ENCODE measurements at regions not wholly inside any gene's neighbourhood (a gene's known extent, or its start where the extent isn't known, plus 50 kb on each side); places are given as distances from the start of the nearest gene placed in this dataset.

DNA sequence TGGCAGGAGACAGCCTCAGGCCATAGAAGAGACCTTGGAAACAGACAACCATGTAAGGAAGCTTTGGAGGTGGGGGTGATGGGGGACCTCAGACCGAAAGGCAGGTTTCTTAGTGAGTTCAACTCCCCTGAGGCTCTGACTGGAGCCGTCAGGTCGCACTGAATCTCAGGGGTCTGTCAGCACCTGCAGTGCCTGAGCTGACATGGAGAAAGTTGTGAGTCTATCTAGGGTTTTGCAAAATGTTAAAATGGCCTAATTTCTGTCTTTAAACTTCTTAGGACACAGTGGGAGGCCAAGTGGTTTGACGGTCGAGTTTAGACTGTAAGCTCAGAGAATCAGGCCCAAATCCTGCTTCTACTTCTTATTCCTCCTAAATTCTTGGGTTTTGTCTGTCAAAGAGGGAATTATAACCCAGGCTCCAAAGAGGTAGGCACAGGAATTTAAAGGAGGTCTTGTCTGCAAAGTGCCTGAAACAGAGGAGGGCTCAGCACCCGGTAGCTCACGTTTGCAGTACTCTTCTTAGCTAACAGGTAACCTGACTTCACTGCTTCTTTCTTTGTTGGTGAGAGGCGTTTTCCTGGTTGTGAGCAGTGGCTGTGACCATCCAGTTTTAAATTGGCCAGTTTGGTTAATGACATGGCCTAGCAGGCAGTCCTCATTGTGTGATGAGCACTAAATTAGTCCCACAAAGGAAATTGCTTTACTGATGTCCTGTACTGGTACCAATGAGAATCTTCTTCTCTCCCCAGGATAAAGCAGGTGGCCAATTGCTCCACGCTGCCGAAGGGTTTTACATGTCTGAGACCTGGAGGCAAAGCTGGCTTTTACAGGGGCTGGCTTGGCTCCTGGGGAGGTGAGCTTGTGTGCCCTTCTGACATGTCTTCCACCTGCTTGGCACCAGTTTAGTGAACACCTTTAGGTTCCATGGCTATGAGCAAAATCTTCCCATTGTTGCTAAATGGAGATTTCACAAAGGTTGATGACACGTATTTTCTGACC lies 95.7 kb downstream of the MYCN start:
- intact Hi-C loops (cut with micrococcal nuclease), result no loop called here
- no peaks in the 10 kb centered on the region for H3K4me1 Mint-ChIP-seq (ENCODE audit: low read depth)
- no peak overlapping the region for H3K4me3 Mint-ChIP-seq (ENCODE audit: low read depth)
- H3K36me3 Mint-ChIP-seq (ENCODE audit: low read depth), result no peaks in the 10 kb centered on the region
- no peak for DNase-seq (ENCODE audit: low spot score)
- no peaks in the 10 kb centered on the region for H3K27me3 Mint-ChIP-seq (ENCODE audit: low read depth)
- H3K9me3 Mint-ChIP-seq, result no peaks in the 10 kb centered on the region
- no peak overlapping the region for H3K27ac Mint-ChIP-seq

DNA sequence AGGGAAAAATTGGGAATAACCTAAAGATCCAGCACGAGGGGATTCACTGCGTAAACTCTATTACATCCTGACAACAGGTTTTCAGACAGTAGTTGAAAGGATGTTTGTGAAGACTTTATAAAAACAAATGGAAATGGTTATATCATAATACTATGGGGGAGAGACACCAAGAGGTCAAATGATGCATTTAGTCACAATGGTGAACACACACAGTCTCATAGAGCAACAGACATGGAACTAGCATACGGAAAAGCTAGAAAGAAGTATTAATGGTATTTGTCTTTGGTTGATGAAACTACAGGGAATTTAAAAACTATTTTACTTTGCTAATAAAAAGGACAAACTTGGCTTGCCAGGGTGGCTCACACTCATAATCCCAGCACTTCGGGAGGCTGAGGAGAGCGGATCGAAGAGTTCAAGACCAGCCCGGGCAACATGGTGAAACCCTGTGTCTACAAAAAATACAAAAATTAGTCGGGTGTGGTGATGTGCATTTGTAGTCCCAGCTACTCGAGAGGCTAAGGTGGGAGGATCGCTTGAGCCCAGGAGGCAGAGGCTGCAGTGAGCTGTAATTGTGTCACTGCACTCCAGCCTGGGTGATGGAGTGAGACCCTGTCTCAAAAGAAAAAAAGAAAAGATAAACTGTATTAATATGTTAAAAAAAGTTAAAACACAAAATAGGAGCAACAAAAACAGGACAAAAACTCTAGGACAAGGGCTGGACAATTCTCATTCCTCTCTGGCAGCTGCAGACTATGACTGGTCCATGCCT lies 94.8 kb downstream of the MYCN start:
- no peak for DNase-seq (ENCODE audit: low spot score)
- Mint-ChIP-seq H3K4me3 (ENCODE audit: low read depth) (no peak overlapping the region), H3K4me1 (ENCODE audit: low read depth) (no peaks in the 10 kb centered on the region), H3K36me3 (ENCODE audit: low read depth) (no peaks in the 10 kb centered on the region), H3K9me3 (no peaks in the 10 kb centered on the region), H3K27me3 (ENCODE audit: low read depth) (no peaks in the 10 kb centered on the region), H3K27ac (no peak overlapping the region)
- intact Hi-C loops (cut with micrococcal nuclease), result no loop called here

DNA sequence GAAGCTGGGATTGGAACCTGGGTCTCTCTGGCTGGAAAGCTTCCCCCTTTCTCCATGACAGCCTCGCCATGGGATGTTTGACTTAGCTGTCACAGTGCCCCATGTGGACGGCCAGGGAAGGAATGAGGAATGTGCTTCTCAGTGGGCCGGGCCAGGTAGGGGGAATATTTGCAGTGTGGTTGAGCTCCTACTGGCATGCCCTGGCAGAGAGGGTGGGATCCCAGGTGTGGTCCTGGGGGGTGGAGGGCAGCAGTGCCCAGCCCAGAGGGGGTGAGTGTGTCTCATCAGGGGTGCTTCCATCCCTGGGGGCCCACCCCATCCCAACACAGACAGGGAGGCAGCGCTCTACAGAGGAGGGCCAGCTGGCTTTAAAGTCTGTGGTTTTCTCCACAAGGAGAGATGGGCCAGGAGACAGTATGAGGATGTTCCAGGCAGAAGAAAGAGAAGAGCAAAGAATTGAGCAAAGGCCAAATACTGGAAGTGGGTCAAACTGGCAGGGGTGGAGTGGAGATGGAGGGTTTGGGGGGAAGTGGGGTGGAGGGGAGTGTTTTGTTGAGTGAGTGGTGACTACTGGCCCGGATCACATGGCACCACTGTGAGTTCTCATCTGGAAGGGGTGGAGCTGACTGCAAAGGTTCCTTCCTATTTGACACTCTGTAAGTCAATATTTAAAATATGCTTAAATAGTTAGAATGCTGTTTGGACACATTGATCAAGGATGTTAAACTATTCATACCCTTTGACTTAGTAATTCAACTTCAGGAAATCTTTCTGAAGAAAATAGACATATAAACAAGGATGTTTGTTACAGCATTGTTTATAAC lies 94.0 kb downstream of the MYCN start:
- Mint-ChIP-seq H3K4me3 (ENCODE audit: low read depth) (no peak overlapping the region), H3K36me3 (ENCODE audit: low read depth) (no peaks in the 10 kb centered on the region), H3K4me1 (ENCODE audit: low read depth) (no peaks in the 10 kb centered on the region), H3K27me3 (ENCODE audit: low read depth) (no peaks in the 10 kb centered on the region), H3K9me3 (no peaks in the 10 kb centered on the region), H3K27ac (no peak overlapping the region)
- intact Hi-C loops (cut with micrococcal nuclease), result no loop called here
- DNase-seq (ENCODE audit: low spot score), result no peak

DNA sequence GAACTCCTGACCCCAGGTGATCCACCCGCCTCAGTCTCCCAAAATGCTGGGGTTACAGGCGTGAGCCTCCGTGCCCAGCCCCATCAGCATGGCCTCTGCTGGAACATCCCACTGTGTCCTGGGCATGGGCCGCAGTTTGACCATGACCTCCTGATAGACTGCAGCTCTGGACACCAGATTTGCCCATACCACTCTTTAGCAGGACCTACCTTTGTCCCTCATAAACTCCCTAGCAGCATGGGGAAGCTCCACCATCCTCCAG lies 92.6 kb downstream of the MYCN start:
- no peaks in the 10 kb centered on the region for H3K36me3 Mint-ChIP-seq (ENCODE audit: low read depth)
- no peaks in the 10 kb centered on the region for H3K9me3 Mint-ChIP-seq
- no peak overlapping the region for H3K27ac Mint-ChIP-seq
- no peak overlapping the region for H3K4me3 Mint-ChIP-seq (ENCODE audit: low read depth)
- no peak for DNase-seq (ENCODE audit: low spot score)
- no peaks in the 10 kb centered on the region for H3K4me1 Mint-ChIP-seq (ENCODE audit: low read depth)
- intact Hi-C loops (cut with micrococcal nuclease), result no loop called here
- H3K27me3 Mint-ChIP-seq (ENCODE audit: low read depth), result no peaks in the 10 kb centered on the region

DNA sequence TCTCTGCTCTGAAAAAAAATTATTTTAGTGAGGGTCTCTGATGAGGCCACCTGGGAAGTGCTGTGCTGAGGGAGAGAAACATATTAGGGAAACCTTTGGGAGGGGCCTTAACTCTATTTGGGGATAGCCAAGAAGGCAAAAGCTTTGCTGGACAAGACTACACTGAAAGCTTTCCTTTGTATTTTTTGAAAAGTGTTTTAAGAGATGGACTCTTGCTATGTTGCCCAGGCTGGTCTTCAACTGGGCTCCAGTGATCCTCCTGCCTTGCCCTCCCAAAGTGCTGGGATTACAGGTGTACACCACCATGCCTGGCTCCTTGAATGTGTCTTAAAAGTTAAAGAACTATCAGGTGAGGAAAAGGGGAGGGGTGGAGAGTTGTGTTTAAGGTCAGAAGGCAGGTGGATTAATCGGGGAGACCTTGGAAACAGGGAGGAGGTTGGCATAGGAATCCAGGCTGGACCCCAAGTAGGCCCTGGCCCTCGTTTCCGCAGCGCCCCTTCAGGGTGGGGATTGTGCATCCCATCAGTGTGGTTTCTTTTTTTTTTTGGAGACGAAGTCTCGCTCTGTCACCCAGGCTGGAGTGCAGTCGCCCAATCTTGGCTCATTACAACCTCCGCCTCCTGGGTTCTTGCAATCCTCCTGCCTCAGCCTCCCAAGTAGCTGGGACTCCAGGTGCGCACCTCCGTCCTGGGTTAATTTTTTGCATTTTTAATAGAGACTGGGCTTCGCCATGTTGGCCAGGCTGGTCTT lies 92.1 kb downstream of the MYCN start:
- H3K4me1 Mint-ChIP-seq (ENCODE audit: low read depth), result no peaks in the 10 kb centered on the region
- DNase-seq (ENCODE audit: low spot score), result no peak
- no peak overlapping the region for H3K4me3 Mint-ChIP-seq (ENCODE audit: low read depth)
- H3K36me3 Mint-ChIP-seq (ENCODE audit: low read depth), result no peaks in the 10 kb centered on the region
- no peaks in the 10 kb centered on the region for H3K27me3 Mint-ChIP-seq (ENCODE audit: low read depth)
- H3K9me3 Mint-ChIP-seq, result no peaks in the 10 kb centered on the region
- intact Hi-C loops (cut with micrococcal nuclease), result no loop called here
- H3K27ac Mint-ChIP-seq, result no peak overlapping the region

DNA sequence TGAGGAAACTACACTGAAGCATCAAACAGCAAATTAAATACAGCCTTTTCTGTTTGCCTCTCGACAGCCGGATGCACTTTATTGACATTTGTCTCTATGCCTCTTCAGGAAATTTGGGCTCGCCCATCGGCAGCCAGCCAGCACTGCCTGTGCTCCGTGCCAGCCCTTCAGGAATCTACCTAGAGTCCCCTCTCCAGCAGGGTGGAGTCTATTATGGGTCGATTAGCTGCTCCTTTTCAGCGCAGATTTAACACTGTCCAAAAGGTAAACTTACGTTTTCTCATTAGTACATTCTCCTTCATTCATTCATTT lies 91.5 kb downstream of the MYCN start:
- Mint-ChIP-seq H3K4me1 (ENCODE audit: low read depth) (no peaks in the 10 kb centered on the region), H3K27ac (no peak overlapping the region), H3K4me3 (ENCODE audit: low read depth) (no peak overlapping the region), H3K9me3 (no peaks in the 10 kb centered on the region), H3K27me3 (ENCODE audit: low read depth) (no peaks in the 10 kb centered on the region), H3K36me3 (ENCODE audit: low read depth) (no peaks in the 10 kb centered on the region)
- intact Hi-C loops (cut with micrococcal nuclease), result no loop called here
- no peak for DNase-seq (ENCODE audit: low spot score)

DNA sequence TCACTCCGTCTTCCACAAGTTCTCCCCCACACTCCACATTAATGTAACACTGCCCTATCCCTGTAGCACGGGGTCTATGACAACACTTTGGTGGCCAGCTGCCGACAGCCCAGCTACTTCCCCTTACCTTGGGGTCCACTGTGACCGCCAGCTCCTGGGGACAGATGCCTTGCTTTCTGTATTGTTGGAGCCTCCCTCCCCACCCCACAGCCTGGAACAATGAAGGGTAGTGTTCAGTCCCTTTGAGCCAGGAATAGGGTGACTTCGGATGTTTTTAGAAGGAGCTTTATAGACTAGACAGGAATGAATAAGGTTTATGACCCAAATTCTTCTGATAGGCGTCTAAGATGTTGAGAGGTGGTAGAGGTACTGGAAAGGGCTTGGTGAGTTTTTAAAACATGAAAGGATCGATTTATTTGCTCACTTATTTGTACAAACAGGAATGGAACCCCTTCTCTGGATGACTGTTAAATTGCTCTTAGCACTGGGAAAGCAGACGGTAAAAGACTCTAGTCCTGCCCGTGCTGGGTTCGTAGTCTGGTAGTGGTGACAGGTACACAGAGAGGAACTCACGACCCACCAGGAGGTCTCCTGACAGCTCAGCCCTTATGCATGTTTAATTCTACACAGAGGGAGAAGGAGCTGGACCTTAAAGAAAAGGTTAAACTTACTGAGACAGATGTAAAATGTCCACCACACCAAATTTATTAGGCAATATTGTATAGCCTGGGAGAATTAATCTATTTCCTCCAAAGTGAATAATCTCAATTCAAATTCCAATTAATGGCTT lies 90.9 kb downstream of the MYCN start:
- Mint-ChIP-seq H3K27me3 (ENCODE audit: low read depth) (no peaks in the 10 kb centered on the region), H3K4me3 (ENCODE audit: low read depth) (no peak overlapping the region), H3K36me3 (ENCODE audit: low read depth) (no peaks in the 10 kb centered on the region), H3K4me1 (ENCODE audit: low read depth) (no peaks in the 10 kb centered on the region), H3K9me3 (no peaks in the 10 kb centered on the region), H3K27ac (no peak overlapping the region)
- intact Hi-C loops (cut with micrococcal nuclease), result no loop called here
- no peak for DNase-seq (ENCODE audit: low spot score)

DNA sequence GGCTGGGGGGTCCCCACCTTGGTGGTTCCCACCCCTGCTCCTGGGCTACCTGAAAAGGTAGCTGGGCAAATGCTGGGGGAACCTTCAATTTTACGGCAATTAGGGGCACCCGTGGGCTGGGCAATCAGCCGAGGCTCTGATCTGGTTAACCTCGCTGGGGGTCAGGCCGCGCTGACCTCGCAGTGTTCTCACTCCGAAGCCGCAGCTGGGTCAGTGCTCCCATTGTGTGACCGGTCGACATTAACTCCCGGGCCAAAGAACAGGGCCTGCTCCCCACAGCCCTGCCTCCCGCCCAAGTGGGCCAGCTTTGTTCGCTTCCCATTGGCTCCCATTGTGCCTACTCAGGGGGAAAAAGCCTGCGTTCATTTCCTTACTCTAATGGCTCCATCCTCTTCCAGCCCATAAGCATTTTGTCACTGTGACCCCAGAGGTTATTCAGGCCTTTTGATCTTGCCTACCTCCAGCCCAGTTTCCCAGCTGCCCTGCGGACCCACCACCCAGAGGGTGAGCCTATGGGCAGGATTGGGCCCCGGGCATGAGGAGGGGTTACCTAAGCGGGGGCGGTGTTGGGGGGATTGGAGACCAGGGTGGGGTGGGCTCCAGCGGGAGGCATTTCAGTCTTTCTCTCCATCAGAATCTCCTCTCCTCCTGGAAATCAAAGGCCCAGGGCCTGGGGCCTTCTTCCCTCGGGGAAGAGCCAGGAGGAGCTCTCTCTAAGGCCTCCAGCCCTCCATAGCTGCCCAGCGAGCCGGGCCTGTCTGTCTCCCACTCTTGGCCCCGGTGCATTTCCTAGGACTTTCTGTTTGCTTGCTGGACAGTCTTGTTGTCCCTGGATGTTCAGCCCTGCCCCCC lies 90.1 kb downstream of the MYCN start:
- H3K4me1 Mint-ChIP-seq (ENCODE audit: low read depth), result no peaks in the 10 kb centered on the region
- no peak for DNase-seq (ENCODE audit: low spot score)
- no peak overlapping the region for H3K4me3 Mint-ChIP-seq (ENCODE audit: low read depth)
- no peaks in the 10 kb centered on the region for H3K27me3 Mint-ChIP-seq (ENCODE audit: low read depth)
- no peak overlapping the region for H3K27ac Mint-ChIP-seq
- intact Hi-C loops (cut with micrococcal nuclease), result no loop called here
- no peaks in the 10 kb centered on the region for H3K36me3 Mint-ChIP-seq (ENCODE audit: low read depth)
- no peaks in the 10 kb centered on the region for H3K9me3 Mint-ChIP-seq

DNA sequence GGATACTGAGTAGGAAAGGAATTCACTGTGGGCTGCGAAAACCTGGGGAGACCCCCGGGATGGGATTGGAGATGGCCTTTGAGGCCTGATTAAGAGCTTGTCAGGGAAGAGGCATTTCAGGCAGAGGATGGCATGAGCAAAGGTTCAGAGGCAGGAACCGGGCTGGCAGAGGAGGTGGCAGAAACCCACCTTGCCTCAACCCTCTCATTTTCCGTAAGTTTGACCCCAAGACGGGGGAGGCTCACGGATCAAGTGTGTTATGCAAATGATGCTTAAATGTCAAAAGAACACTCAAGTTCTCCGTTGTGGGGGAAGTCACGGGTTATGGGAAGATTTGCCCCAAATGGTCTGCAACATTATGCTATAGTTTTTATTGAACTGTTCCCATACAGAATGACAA lies 88.3 kb downstream of the MYCN start:
- no peak for DNase-seq (ENCODE audit: low spot score)
- Mint-ChIP-seq H3K36me3 (ENCODE audit: low read depth) (no peaks in the 10 kb centered on the region), H3K27ac (no peak overlapping the region), H3K9me3 (no peaks in the 10 kb centered on the region), H3K4me3 (ENCODE audit: low read depth) (no peak overlapping the region), H3K4me1 (ENCODE audit: low read depth) (no peaks in the 10 kb centered on the region), H3K27me3 (ENCODE audit: low read depth) (no peaks in the 10 kb centered on the region)
- intact Hi-C loops (cut with micrococcal nuclease), result no loop called here

DNA sequence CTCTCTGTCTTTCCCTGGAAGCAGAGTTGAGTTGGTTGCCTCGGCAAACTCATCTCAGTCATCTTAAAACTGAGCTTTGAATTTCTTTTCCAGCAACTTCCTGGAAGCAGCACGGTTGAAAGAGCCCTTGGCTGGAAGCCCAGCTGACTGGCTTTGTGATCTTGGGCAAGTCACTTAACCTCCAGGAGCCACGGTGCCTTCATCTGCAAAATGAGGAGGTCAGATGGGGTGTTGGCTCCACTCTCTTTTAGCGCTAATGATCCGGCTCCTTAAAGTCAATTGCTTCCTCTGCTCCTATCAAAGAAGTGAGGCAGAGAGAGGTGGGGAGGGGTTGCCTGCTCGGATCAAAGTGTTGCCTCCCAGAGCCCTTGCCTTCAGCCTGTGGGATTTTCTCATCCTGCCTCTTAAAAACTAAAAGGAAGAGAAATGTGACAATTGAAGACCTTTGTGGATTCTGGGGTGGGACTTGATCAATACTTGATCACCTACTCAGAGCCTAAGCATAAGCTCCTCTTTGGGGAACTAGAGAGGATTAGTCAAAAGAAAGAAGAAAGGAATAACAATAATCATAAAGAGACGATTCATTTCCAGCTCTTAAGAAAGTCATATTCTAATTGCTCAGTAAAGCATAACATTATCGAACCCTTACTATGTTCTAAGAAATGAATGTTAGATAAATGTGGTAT lies 86.6 kb downstream of the MYCN start:
- Mint-ChIP-seq H3K27ac (no peak overlapping the region), H3K36me3 (ENCODE audit: low read depth) (no peaks in the 10 kb centered on the region), H3K9me3 (no peaks in the 10 kb centered on the region), H3K4me1 (ENCODE audit: low read depth) (no peaks in the 10 kb centered on the region), H3K4me3 (ENCODE audit: low read depth) (no peak overlapping the region), H3K27me3 (ENCODE audit: low read depth) (peaks cover 3% of the 10 kb centered on the region)
- intact Hi-C loops (cut with micrococcal nuclease), result no loop called here
- no peak for DNase-seq (ENCODE audit: low spot score)

Data from activated T-helper 2 cell treated with anti-CD3 and anti-CD28 coated beads, Interferon-gamma antibody, Interleukin-2, Interleukin-4, amounts not matched to agents 10 μg/mL and 5 μg/mL and 100 μg/mL, durations not matched to agents 14 hours and 24 hours and 36 hours (primary cell).